ENCODE measurements at regions not wholly inside any gene's neighbourhood (a gene's known extent, or its start where the extent isn't known, plus 50 kb on each side); places are given as distances from the start of the nearest gene placed in this dataset.
A peak's percentile ranks its signal among the peaks of the same experiment; 100 is the strongest.
"Not testable (repeated sequence)": the region's sequence is repeated elsewhere in the genome, so short reads cannot be mapped to it uniquely, and the experiment has no call there.

- no peak for DNase-seq
Observed at GRCh38 chr6:168841609-168842278, 400.8 kb downstream of the SMOC2 start.

- not testable (repeated sequence) for DNase-seq
Observed at GRCh38 chr6:168840932-168841331, 399.9 kb downstream of the SMOC2 start.

GRCh38 chr6:168840299-168840698 is 399.3 kb downstream of the SMOC2 start:
- DNase-seq: not testable (repeated sequence)

GRCh38 chr6:168838037-168838399 is 397.0 kb downstream of the SMOC2 start:
- peak; percentile 90 for DNase-seq

- DNase-seq: no peak
Observed at GRCh38 chr6:168837254-168838036, 396.5 kb downstream of the SMOC2 start.

- no peak for DNase-seq
Observed at GRCh38 chr6:168835991-168836390, 395.0 kb downstream of the SMOC2 start.

- no peak for DNase-seq
Observed at GRCh38 chr6:168834801-168835200, 393.8 kb downstream of the SMOC2 start.

- no peak for DNase-seq
Observed at GRCh38 chr6:168834042-168834587, 393.1 kb downstream of the SMOC2 start.

- no peak for DNase-seq
Observed at GRCh38 chr6:168828800-168829199, 387.8 kb downstream of the SMOC2 start.

- DNase-seq: no peak
Observed at GRCh38 chr6:168828035-168828434, 387.1 kb downstream of the SMOC2 start.

GRCh38 chr6:168827586-168827871 is 386.5 kb downstream of the SMOC2 start:
- no peak for DNase-seq

GRCh38 chr6:168826726-168827585 is 386.0 kb downstream of the SMOC2 start:
- peak; percentile 95 for DNase-seq

GRCh38 chr6:168826078-168826390 is 385.1 kb downstream of the SMOC2 start:
- DNase-seq: no peak

- DNase-seq: no peak
Observed at GRCh38 chr6:168825226-168826077, 384.5 kb downstream of the SMOC2 start.

GRCh38 chr6:168823397-168824212 is 382.6 kb downstream of the SMOC2 start:
- no peak for DNase-seq

- no peak for DNase-seq
Observed at GRCh38 chr6:168822376-168822775, 381.4 kb downstream of the SMOC2 start.

- no peak for DNase-seq
Observed at GRCh38 chr6:168819546-168819945, 378.6 kb downstream of the SMOC2 start.

- DNase-seq: no peak
Observed at GRCh38 chr6:168817558-168818159, 376.7 kb downstream of the SMOC2 start.

- DNase-seq: no peak
Observed at GRCh38 chr6:168815229-168815628, 374.2 kb downstream of the SMOC2 start.

GRCh38 chr6:168808232-168808631 is 367.2 kb downstream of the SMOC2 start:
- no peak for DNase-seq

- no peak for DNase-seq
Observed at GRCh38 chr6:168804331-168804730, 363.3 kb downstream of the SMOC2 start.

All from NCI-H1092 treated with DMSO at 0.1 percent for 48 hours (cell line).